Activated CD4-positive, alpha-beta T cell treated with anti-CD3 and anti-CD28 coated beads for 1 hour (primary cell): ENCODE measurements at regions not wholly inside any gene's neighbourhood (a gene's known extent, or its start where the extent isn't known, plus 50 kb on each side); places are given as distances from the start of the nearest gene placed in this dataset.

Source experiments
- DNase-seq: peaks from one replicate; pipeline ENCODE4 v3.0.0-alpha.2; 2020

DNA sequence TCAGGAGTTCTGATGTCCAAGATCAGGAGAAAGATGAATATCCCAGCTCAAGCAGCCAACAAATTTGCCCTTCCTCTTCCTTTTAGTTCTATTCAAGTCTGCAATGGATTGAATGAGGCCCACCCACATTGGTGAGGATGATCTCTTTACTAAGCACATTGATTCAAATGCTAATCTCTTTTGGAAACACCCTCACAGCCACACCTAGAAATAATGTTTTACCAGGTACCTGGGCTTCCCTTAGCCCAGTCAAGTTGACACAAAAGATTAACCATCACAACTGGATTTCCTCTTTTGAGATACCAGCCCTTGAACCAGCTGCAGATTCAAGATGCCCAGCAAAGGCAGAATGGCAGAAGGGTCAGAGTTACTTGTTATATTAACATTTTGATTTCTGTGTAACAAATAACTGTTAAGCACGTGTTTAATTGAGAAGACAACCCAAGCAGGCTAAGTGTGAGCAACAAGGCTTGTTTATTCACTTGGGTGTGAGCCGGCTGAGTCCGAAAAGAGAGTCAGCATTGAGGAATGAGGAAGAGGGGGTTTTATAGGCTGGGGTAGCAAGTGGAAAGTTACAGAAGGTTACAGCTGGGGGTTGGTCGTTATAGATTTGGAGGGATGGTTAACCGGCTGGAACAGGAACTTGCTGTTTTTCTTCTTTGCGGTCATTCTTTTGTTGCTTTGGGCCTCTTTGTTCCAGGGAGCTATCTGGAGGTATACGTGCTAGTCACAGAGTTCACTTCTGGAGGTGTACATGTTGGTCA, 180.3 kb downstream of the EMP1 start:
- no peak for DNase-seq

- DNase-seq = no peak
Observed at GRCh38 chr12:13375583-13376345, 179.2 kb downstream of the EMP1 start.

- no peak for DNase-seq
Observed at GRCh38 chr12:13374793-13375192, 178.3 kb downstream of the EMP1 start.

- DNase-seq = no peak
Observed at GRCh38 chr12:13373803-13374202, 177.3 kb downstream of the EMP1 start.

- no peak for DNase-seq
Observed at GRCh38 chr12:13373131-13373530, 176.6 kb downstream of the EMP1 start.

- no peak for DNase-seq
Observed at GRCh38 chr12:13372386-13372785, 175.9 kb downstream of the EMP1 start.

DNA sequence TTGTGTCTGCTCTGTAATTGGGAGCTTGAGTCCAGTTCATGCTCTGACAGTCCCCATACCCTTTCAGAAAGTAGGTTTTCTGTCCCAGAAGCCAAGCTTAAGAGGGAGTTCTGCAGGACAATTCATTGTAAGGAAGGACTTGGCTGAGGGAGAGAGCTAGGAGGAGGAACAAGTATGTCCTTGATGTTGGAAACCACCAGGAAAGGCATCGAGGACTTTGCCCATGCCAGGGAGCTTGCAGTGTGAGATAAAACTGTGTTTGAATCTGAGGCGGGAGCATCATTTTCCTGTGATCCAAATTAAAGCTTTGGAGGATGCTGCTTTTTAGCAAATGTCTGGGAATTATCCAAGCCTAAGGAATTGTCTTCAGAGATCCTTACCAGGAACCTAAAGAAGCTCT, 175.3 kb downstream of the EMP1 start:
- no peak for DNase-seq

- no peak for DNase-seq
Observed at GRCh38 chr12:13371367-13371766, 174.8 kb downstream of the EMP1 start.

DNA sequence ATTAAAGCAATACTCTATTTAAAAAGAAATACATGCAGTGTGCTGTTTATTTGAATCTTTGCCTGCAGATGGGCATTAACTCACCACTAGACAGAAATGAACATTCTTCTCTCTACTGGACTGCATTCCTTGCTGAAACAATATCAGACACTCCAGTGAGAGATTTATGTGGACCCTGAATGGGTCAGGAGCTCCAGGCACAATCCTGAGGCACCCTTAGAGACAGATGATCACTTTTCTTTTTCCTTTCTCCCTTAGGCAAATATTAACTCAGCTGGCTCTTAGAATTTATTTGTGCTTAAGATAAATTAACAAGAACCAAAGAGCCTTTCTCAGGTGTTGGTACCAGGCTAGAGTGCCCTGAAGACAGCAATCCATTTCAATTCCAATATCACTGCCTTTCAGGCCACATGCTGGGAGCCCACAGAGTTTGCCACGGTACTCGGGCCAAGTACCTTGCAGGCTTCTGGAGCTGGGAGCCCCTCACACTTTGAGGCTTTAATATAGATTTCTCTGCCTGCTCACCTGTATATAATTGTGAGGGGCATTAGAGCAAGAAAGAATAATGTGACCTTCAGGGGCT, 173.0 kb downstream of the EMP1 start:
- no peak for DNase-seq

DNA sequence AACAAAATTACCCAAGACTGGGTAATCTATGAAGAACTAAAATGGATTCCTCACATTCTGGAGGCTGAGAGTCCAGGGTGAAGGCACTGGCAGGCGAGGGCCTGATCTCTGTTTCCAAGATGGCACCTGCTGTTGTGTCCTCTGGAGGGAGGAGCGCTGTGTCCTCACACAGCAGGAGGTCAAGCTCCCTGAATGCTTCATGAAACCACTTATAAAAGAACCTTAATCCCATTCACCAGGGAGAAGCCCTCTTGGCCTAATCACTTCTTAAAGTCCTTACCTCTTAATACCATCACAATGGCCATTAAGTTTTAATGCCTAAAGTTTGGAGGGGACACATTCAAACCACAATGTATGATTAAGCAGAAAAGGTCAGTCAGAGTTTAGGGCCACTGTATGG, 172.4 kb downstream of the EMP1 start:
- no peak for DNase-seq

GRCh38 chr12:13368431-13368830, 171.9 kb downstream of the EMP1 start:
- no peak for DNase-seq

GRCh38 chr12:13367973-13368372, 171.4 kb downstream of the EMP1 start:
- DNase-seq = no peak

DNA sequence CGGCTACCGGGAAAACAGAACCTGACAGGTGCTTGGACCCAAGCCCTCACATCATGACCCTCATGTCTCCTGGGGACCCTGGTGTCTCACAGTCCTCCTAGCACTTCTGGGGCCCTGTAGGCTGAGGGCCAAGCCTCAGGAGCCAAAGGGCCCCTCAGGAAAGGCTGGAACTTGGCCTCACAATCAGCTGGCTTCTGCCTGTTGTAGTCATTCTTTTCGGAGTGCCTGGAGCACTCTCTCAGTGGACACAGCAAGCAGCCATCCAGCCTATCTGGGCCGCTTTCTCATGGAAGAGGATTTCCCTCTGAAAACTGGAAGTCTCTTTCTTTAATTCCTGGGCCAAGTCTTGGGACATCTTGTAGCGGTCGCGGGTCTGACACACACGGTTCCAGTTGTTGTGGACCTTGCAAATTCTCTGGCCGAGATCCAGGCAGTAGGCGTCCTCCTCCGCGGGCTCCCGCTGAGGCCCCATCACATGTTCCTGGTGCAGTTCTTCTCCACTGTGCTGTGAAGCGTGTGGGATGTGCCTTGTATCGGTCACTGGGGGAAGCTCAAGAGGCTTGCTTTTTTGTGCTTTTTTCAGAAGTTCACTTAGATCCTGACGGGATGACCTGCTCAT, 169.3 kb downstream of the EMP1 start:
- no peak for DNase-seq

- DNase-seq = no peak
Observed at GRCh38 chr12:13362260-13362841, 165.8 kb downstream of the EMP1 start.

DNA sequence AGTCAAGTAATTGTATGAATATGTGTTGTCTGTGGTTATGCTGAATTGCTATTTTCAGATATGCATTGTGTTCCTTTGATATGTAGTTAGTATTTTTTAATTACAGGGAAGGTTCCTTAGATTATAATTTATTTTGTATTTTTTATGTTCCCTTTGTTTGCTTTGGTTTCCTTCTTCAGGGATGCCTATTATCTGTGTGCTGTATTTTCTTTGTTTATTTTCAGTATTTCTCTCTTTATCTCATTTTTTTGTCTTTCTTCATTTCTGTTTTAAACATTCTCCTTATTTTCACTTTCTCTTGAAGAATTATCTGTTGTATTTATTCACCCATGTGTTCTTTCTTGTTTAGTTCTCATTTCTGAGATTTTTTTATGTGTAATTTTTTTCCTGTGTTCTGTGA, 163.1 kb downstream of the EMP1 start:
- no peak for DNase-seq

DNA sequence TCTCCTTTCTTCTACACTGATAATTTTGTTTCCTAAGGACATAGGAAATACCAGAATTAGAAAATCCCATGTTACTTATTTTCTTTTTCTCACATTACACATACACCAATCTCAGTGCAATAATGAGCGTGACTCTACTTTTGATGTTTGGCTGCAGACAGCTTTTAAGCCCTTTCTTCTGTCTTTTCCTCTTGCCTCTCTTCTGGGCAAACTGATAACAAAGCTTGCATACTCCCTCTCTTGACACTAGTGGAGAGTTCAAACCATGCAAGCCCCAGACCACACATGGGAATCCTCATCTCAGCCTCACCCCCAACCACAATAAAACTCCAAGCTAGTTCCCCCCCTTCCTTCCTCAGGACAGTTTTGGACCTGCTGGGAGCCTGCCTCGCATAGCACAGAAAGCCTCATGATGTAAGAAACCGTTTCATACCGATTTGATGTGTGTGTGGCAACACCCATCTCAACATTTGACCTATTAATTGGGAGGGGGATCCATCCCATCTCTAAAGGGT, 161.9 kb downstream of the EMP1 start:
- no peak for DNase-seq

- no peak for DNase-seq
Observed at GRCh38 chr12:13350946-13351345, 154.4 kb downstream of the EMP1 start.

DNA sequence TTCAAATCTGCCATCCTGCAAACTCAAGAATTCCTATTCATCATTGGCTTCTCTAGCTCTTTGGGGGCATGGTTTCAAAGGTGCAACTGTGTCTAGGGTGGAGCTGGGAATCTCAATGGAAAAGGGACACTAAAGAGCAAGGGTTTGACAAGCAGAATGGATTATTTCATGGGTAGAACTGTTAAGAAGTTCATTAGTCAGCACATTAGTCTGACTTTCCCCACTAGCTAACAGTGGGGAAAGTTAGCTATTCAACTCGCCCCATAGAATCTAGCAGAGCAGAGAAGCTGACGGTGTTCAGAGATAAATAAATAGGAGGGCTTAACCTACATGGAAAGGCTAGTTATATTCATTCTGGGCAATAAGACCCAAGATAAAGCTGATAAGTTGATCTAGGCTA, 153.9 kb downstream of the EMP1 start:
- DNase-seq = no peak

DNA sequence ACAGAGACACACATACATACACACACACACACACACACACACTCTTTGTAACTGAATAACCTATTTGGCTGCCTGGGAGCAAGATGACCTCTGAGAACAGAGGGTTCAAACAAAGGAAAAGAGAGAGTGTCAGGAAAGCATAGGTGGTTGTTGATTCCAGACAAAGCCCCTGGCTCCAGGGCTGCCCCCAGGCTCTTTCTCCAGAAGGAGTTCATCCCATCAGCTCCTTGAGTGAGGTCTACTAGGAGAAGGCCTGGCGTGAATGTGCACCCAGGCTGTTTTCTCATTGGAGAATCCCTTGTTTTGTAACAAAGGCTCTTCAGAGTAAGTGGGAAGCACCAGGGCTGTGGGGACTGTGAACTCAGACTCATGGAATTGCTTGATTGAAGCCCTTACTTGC, 151.9 kb downstream of the EMP1 start:
- no peak for DNase-seq

- no peak for DNase-seq
Observed at GRCh38 chr12:13347241-13348043, 150.9 kb downstream of the EMP1 start.

DNA sequence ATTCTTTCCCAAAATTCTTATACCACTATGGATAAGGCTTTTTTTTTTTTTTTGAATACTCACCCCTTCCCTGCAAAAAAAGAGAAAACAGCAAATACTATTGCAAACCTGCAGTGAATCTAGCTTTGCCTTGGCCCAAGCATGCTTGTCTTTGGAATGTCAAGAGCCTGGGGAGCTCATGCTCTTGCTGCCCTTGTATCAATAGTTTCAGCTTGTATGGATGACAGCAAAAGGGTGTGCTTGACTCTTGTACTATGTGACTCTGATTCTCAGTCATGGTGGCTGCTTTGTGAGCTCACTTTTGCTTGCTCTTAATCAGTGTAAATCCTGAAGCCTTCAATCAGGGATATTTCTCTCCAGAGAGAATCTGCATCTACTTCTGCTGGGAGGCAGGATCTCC, 149.2 kb downstream of the EMP1 start:
- DNase-seq = no peak

- no peak for DNase-seq
Observed at GRCh38 chr12:13343375-13343774, 146.8 kb downstream of the EMP1 start.
